PC-9 (cell line): ENCODE measurements at regions not wholly inside any gene's neighbourhood (a gene's known extent, or its start where the extent isn't known, plus 50 kb on each side); places are given as distances from the start of the nearest gene placed in this dataset.

Source experiments
- EZH2 ChIP-seq: fragments of 200-600 bp; sonication (generic); IDR thresholded peaks from 2 replicates; pipeline ENCODE4 v1.8.0; 2017; ENCODE audit warnings: antibody characterized with exemption, low read depth
- TF ChIP-seq, protein P1 (sequence below): fragments of 200-600 bp; sonication (generic); conservative IDR thresholded peaks from 2 replicates; pipeline ENCODE4 v1.6.1; 2017; ENCODE audit warnings: mixed run types, antibody characterized with exemption, mild to moderate bottlenecking, moderate library complexity

DNA sequence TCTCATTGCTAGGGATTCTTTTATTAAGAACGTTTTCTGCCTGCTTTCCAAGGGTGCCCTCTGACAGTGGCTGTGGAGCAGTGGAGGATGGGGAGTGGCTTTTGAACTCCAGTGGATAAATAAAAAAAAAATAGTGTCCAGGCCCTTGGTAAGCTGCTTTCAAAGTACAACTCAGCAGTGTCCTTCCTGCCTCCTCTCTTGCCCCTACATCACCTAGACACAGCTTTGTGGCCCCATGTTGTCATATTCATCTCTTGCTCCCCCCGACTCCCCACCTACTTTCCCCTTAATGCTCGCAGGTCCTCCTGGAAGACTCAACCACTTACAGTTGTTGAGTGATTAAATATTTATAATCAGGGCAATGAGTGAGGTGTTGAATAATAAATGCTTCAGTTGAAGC lies 880.9 kb downstream of the BCL11B start:
- TF ChIP-seq, protein P1, sequence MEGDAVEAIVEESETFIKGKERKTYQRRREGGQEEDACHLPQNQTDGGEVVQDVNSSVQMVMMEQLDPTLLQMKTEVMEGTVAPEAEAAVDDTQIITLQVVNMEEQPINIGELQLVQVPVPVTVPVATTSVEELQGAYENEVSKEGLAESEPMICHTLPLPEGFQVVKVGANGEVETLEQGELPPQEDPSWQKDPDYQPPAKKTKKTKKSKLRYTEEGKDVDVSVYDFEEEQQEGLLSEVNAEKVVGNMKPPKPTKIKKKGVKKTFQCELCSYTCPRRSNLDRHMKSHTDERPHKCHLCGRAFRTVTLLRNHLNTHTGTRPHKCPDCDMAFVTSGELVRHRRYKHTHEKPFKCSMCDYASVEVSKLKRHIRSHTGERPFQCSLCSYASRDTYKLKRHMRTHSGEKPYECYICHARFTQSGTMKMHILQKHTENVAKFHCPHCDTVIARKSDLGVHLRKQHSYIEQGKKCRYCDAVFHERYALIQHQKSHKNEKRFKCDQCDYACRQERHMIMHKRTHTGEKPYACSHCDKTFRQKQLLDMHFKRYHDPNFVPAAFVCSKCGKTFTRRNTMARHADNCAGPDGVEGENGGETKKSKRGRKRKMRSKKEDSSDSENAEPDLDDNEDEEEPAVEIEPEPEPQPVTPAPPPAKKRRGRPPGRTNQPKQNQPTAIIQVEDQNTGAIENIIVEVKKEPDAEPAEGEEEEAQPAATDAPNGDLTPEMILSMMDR, result no peak
- TF ChIP-seq EZH2, result no peak
